Inferior parietal cortex (tissue), 1 donor: ENCODE measurements at regions not wholly inside any gene's neighbourhood (a gene's known extent, or its start where the extent isn't known, plus 50 kb on each side); places are given as distances from the start of the nearest gene placed in this dataset.
"Not testable (repeated sequence)": the region's sequence is repeated elsewhere in the genome, so short reads cannot be mapped to it uniquely, and the experiment has no call there.

ENCODE experiments used
- DNase-seq: peaks from one replicate; pipeline ENCODE4 v3.0.0-alpha.2; 2016; ENCODE audit errors: extremely low spot score

DNA sequence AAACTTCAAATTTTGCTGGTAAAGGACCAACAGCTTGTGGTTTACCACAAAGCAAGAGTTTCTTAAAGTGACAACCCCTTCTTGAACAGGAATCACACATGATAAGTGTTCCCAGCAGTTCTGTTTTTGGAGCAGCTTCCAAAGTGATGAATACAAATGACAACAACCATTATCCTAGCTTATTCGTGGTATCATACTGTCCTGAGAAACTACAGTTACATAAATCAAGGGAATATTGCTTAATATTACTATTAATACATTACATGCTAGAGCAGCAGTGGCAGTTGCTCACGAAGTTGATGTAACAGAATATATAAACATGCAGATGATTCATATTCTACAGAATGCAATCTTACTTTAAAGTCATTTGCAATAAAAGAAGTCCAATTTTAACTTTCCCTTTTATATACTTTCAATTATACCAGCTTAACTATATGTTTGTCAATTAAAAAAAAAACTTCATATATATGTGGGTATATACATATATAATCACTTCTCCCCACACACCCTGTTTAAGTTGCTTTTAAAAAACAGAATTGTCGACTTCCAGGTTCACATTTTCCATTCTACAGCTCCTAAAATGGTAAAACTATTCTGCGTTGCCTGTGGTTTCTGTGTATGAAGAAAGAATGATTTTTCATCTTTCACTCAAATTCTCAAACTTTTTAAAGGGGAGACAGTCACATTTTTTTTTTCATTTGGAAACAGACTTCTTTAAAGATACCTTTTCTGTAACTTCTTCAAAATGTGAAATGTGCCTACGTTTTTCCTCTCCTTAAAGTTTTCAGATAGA lies 713.6 kb downstream of the TDRD15 start:
- DNase-seq = no peak

GRCh38 chr2:21841341-21841740 lies 717.6 kb downstream of the TDRD15 start:
- DNase-seq = no peak

- not testable (repeated sequence) for DNase-seq
These were observed 726.6 kb downstream of the TDRD15 start for GRCh38 chr2:21850367-21850766.

DNA sequence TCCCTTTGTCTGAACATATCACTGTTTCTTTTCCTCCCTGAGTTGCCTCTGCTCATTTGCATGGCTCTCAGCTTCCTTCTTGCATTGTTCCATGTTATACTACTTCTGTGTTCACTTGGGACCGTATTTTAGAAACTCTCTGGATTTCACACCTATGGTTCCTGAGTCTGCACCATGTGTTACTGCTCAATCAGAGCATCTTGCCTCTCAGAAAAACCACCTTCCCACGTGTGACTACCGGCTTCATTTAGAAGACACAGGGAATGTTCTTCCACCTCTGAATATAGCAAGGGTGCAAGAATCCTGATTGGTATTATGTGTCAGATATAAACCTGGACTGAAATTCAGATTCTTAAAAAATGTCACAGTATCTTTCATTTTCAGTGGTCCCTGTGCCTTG lies 731.2 kb downstream of the TDRD15 start:
- peak; percentile 2 for DNase-seq

GRCh38 chr2:21856708-21857107 lies 732.9 kb downstream of the TDRD15 start:
- DNase-seq = no peak

DNA sequence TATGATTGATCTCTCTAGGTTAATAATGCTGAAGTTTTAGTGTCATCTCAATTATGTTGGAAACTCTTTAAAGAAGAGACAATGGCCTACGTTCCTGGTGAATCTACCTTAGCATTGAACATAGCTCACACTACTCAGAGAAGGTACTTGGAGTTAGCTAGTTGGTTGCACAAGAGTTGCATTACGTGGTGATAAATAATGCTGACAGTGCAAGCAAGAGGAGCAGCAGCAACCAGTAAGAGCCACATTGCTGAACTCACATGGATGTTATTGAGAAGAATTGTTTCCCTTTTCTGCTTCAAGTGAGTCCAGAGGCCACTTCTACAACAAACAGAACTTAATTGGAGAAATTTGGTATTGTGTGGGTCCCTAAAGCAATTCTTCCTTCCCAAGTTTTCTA lies 737.1 kb downstream of the TDRD15 start:
- no peak for DNase-seq

DNA sequence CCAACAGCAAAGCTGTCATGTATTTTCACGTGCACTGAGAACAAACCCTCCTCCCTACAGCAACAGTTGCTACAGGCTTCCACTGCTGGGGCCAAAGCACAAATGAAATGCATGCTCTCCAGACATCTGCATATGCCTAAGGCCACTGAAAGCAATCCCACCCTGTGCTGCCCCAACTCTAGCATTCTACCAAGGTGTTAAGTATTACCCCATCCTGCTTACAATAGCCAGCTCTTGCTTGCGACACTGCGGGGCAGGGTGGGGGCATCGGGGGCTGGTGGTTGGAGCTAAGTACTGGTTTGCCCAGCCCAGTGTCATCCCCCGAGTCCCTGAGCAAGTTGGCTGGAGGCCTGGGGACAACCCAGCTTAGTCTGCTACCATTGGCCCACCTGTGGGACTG lies 742.5 kb downstream of the TDRD15 start:
- no peak for DNase-seq

DNA sequence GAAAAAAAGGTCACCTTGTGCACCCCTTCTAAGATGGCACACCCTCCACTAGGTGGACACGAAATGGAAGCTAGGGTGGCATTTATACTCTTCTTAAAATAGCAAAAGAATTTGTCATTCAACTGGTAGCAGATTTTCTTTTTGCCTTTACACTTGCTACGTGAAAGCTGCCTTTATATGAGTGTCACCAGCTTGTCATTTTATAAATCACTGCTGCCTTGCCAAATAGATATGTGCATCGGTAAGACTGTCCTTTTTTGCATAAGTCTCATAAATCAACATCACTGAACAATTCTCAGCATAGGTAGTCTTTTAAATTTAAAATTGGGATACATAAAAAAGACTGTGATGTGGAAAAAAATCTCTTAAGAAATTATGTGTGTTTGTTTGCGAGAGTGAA lies 764.1 kb downstream of the TDRD15 start:
- no peak for DNase-seq

- DNase-seq = peak; percentile 77
These were observed 766.3 kb downstream of the TDRD15 start for GRCh38 chr2:21890041-21890440.

DNA sequence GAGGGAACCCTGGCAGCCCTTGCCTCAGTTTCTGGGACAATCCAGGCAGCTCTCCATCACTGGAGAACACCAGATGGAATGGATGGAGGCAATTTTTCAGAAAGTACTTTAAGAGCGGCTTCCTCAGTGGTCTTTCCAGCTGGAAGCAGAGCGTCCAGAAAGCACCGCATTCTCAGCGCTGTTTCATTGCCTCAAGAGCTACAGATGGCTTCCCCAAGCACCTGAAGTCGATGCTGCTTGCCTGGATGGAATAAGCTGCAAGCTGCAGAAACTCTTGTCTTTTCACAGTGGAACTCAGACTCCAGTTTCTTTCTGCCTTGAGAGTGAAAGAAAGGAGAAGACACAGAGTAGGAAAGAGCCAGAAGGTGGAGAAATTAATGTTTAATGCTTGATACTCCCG lies 766.9 kb downstream of the TDRD15 start:
- no peak for DNase-seq

- DNase-seq = no peak
These were observed 767.4 kb downstream of the TDRD15 start for GRCh38 chr2:21891191-21891590.

- no peak for DNase-seq
These were observed 768.4 kb downstream of the TDRD15 start for GRCh38 chr2:21892140-21892539.

- no peak for DNase-seq
These were observed 771.4 kb downstream of the TDRD15 start for GRCh38 chr2:21895200-21895599.

DNA sequence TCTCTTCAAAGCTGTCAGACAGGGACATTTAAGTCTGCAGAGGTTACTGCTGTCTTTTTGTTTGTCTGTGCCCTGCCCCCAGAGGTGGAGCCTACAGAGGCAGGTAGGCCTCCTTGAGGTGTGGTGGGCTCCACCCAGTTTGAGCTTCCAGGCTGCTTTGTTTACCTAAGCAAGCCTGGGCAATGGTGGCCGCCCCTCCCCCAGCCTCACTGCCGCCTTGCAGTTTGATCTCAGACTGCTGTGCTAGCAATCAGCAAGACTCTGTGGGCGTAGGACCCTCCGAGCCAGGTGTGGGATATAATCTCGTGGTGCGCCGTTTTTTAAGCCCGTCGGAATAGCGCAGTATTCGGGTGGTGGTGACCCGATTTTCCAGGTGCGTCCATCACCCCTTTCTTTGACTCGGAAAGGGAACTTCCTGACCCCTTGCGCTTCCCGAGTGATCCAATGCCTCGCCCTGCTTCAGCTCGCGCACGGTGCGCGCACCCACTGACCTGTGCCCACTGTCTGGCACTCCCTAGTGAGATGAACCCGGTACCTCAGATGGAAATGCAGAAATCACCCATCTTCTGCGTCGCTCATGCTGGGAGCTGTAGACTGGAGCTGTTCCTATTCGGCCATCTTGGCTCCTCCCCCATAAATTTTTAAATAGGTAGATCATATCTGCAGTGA lies 785.1 kb downstream of the TDRD15 start:
- not testable (repeated sequence) for DNase-seq

DNA sequence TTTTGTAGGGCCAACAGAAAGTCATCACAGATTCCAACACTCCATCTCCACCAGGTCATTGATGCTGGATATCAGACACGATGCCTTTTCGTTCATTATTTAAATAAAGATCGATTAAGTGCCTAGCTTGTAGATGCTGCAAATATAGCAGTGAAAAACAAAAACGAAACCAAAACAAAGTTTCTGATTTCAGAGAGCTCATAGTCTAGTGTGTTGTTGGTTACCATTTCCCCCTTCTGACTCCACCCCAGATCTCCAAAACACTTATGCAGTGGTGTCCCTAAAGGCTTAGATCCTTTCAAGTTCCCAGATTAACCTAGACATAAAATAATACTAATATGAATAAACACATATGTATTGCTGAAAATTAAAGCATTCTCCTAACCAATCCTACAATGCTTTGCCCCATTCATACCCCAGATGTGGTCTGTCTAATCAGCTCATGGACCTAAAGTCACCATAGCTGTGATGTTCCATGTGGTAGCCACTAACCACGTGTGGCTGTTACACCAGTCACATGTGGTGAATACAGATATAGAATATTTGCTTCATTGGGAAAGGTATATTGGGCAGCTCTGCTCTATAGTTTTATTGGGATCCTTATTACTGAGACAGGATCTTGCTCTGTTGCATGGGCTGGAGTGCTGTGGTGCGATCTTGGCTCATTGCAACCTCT lies 787.2 kb downstream of the TDRD15 start:
- no peak for DNase-seq

- no peak for DNase-seq
These were observed 788.6 kb downstream of the TDRD15 start for GRCh38 chr2:21912405-21912804.

- no peak for DNase-seq
These were observed 791.4 kb downstream of the TDRD15 start for GRCh38 chr2:21915201-21915600.

DNA sequence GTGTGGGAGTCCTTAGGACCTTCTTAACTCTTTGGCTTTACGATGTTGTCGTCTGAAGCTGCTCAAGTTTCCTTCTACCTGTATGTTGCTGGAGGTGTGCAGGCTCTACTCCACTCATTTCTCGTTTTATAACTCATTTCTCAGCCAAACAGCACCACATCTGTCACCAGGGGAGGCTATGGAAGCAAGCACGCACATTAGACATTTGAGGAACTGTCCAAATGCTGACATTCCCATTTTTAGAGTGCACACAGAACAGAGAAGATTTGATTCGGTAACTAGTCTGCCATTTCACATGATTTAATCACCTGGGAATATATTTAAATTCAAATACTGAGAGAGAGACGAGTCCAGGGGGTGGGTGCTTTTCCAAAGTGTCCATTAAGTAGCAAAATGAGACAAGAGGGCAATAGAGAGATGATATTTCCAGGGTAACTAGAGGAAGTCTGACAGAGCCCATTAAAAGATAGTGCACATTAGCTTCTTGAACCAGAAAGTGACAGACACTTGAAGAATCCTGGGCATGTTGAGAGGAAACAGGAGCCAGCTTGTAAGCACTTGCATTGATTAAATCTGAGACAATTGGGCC lies 793.3 kb downstream of the TDRD15 start:
- DNase-seq = no peak

- no peak for DNase-seq
These were observed 797.0 kb downstream of the TDRD15 start for GRCh38 chr2:21920721-21921120.

DNA sequence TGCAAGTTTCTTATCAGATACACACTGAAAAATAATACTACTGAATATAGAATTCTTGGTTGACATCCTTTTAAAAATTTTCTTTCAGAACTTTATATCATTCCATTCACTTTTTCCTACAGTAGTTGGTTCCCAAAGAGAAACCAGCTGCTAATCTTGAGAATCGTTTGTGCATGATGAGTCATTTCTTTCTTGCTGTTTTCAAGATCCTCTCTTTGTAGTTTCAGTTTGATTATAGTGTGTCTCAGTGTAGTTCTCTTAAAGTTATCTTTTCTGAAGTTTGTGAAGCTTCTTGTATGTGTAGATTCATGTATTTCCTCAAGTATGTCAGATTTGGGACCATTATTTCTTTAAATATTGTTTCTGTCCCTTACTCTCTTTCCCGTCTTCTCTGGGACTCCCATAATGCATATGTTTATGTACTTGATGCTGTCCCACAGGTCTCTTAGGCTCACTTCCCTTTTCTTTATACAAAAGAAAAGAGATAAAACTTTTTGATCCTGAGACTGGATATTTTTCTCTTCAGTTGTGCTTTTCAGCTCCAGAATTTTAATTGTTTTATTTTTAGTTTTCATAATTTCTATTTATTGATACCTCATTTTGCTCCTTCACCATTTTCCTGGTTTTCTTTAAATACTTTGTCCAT lies 801.0 kb downstream of the TDRD15 start:
- DNase-seq = no peak

DNA sequence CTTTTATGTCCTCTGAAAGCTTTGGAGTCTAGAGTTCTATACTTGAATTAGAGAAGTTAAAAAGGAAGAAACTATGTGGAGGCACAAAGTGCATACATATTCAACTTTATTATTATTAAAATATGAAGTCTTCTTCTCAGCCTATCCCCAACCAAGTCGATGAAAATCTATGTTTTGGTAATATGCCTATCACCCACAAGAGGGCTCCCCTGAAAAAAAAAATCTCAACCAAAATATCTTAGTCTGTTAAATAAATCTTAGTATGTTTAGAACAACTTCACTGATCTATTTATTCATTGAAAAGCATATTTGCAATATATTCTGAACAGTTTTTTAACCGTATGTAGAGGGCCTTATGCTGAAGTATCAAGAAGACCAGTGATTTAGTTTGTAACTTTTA lies 804.5 kb downstream of the TDRD15 start:
- peak; percentile 36 for DNase-seq

DNA sequence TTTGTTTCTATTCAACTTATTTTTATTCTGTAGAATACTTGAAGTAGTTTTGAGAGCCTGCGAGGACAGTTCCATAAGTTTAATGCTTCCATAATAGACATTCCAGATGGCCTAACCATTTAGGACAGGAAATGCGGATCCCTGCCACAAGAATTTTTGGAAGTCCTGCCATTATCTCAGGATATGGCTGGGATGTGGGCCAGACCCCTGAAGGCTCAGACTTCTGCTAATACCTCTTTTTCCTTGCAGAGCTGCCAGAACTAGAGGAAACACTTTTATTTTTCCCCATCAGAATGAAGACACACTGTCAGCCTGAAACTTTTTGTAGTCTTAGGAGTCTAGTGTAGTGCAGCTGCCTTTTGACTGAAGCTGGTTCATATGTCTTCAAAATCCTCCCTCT lies 806.5 kb downstream of the TDRD15 start:
- DNase-seq = no peak
